GM23338 (cell line): ENCODE measurements at regions not wholly inside any gene's neighbourhood (a gene's known extent, or its start where the extent isn't known, plus 50 kb on each side); places are given as distances from the start of the nearest gene placed in this dataset.

Source experiments
- ATAC-seq: fragments of 200-7000 bp; cut with Tn5 transposase; 3 replicates; pipeline ENCODE4 v1.9.1; 2020
- DNase-seq: peaks from one replicate; pipeline ENCODE4 v3.0.0-alpha.2; 2015; ENCODE audit warnings: low spot score
- H2AFZ ChIP-seq: fragments of 200-600 bp; sonication (generic); 2 replicates; pipeline ENCODE4 v1.8.0; 2016; ENCODE audit warnings: antibody characterized with exemption, mild to moderate bottlenecking, moderate library complexity
- H3F3A ChIP-seq: fragments of 200-600 bp; sonication (generic); replicated peaks from 2 replicates; pipeline ENCODE4 v1.8.0; 2017; ENCODE audit warnings: antibody characterized with exemption, mixed run types, low read depth
- H3K27ac ChIP-seq: fragments of 200-600 bp; sonication (generic); 2 replicates; pipeline ENCODE4 v1.6.1; 2016; ENCODE audit warnings: low read depth
- H3K27me3 ChIP-seq: fragments of 200-600 bp; sonication (generic); 2 replicates; pipeline ENCODE4 v1.8.0; 2016; ENCODE audit warnings: mild to moderate bottlenecking, mixed run types, moderate library complexity; ENCODE audit not compliant: insufficient read depth
- H3K36me3 ChIP-seq: fragments of 200-600 bp; sonication (generic); 2 replicates; pipeline ENCODE4 v1.8.0; 2016; ENCODE audit warnings: mild to moderate bottlenecking; ENCODE audit not compliant: insufficient read depth
- H3K4me1 ChIP-seq: fragments of 200-600 bp; sonication (generic); 2 replicates; pipeline ENCODE4 v1.8.0; 2016; ENCODE audit warnings: mild to moderate bottlenecking, moderate library complexity; ENCODE audit not compliant: insufficient read depth
- H3K4me2 ChIP-seq: fragments of 200-600 bp; sonication (generic); 2 replicates; pipeline ENCODE4 v1.7.1; 2017; ENCODE audit warnings: mixed run types
- H3K4me3 ChIP-seq: fragments of 200-600 bp; sonication (generic); 2 replicates; pipeline ENCODE4 v1.6.1; 2016; ENCODE audit warnings: mixed run types
- H3K79me2 ChIP-seq: fragments of 200-600 bp; sonication (generic); replicated peaks from 2 replicates; pipeline ENCODE4 v1.8.0; 2017; ENCODE audit warnings: mild to moderate bottlenecking; ENCODE audit not compliant: insufficient read depth
- H3K9me2 ChIP-seq: fragments of 200-600 bp; sonication (generic); 2 replicates; pipeline ENCODE4 v1.8.0; 2017; ENCODE audit not compliant: insufficient read depth
- H4K20me1 ChIP-seq: fragments of 200-600 bp; sonication (generic); replicated peaks from 2 replicates; pipeline ENCODE4 v1.8.0; 2017; ENCODE audit warnings: mild to moderate bottlenecking; ENCODE audit not compliant: insufficient read depth
- H3K27ac Mint-ChIP-seq: 2 replicates; pipeline ENCODE4 v1.8.0; 2020; ENCODE audit warnings: inconsistent platforms, mild to moderate bottlenecking, moderate library complexity, mixed read lengths
- H3K27me3 Mint-ChIP-seq: 3 replicates; pipeline ENCODE4 v1.8.0; 2022; ENCODE audit warnings: low read depth, mild to moderate bottlenecking, moderate library complexity, mixed read lengths, inconsistent platforms; ENCODE audit not compliant: insufficient read depth, poor library complexity
- H3K36me3 Mint-ChIP-seq: 3 replicates; pipeline ENCODE4 v1.8.0; 2021; ENCODE audit warnings: low read depth, mild to moderate bottlenecking, inconsistent platforms, moderate library complexity, mixed read lengths
- H3K4me1 Mint-ChIP-seq: 3 replicates; pipeline ENCODE4 v1.8.0; 2020; ENCODE audit warnings: mild to moderate bottlenecking, inconsistent platforms, mixed read lengths
- H3K4me3 Mint-ChIP-seq: 3 replicates; pipeline ENCODE4 v1.8.0; 2021; ENCODE audit warnings: moderate library complexity, mild to moderate bottlenecking, inconsistent platforms, mixed read lengths
- H3K9me3 Mint-ChIP-seq: 3 replicates; pipeline ENCODE4 v1.8.0; 2020; ENCODE audit warnings: moderate library complexity, mild to moderate bottlenecking, inconsistent platforms, mixed read lengths
- CREB1 ChIP-seq: fragments of 250-450 bp; sonication (Bioruptor Pico); IDR thresholded peaks from 2 replicates; pipeline ENCODE4 v1.5.0; 2020; ENCODE audit warnings: low read depth, mild to moderate bottlenecking, moderate library complexity
- EZH2 ChIP-seq: fragments of 200-600 bp; sonication (generic); IDR thresholded peaks from one replicate; pipeline ENCODE4 v1.8.0; 2017; ENCODE audit warnings: antibody characterized with exemption, mild to moderate bottlenecking, low read depth; ENCODE audit not compliant: unreplicated experiment
- EZH2phosphoT487 ChIP-seq: fragments of 200-600 bp; sonication (generic); IDR thresholded peaks from one replicate; pipeline ENCODE4 v1.8.1; 2018; ENCODE audit warnings: antibody characterized with exemption; ENCODE audit not compliant: unreplicated experiment
- JUNB ChIP-seq: IDR thresholded peaks from one replicate; pipeline ENCODE4 v1.6.1; 2016; ENCODE audit warnings: antibody characterized with exemption; ENCODE audit not compliant: unreplicated experiment
- NANOG ChIP-seq: IDR thresholded peaks from 2 replicates; pipeline ENCODE4 v1.6.1; 2016; ENCODE audit warnings: antibody characterized with exemption, borderline replicate concordance
- POLR2AphosphoS5 ChIP-seq: IDR thresholded peaks from 2 replicates; pipeline ENCODE4 v1.6.1; 2016; ENCODE audit warnings: antibody characterized with exemption, low read depth
- STAT1 ChIP-seq: IDR thresholded peaks from one replicate; pipeline ENCODE4 v1.6.1; 2016; ENCODE audit warnings: antibody characterized with exemption; ENCODE audit not compliant: unreplicated experiment
- ZNF114 ChIP-seq: fragments of 250-450 bp; sonication (Bioruptor Pico); IDR thresholded peaks from 2 replicates; pipeline ENCODE4 v1.5.0; 2020; ENCODE audit warnings: mild to moderate bottlenecking, moderate library complexity
- ZNF331 ChIP-seq: fragments of 250-450 bp; sonication (Bioruptor Pico); IDR thresholded peaks from 2 replicates; pipeline ENCODE4 v1.5.0; 2020; ENCODE audit warnings: low read depth, mild to moderate bottlenecking, moderate library complexity
- TF ChIP-seq, protein P1 (sequence below): fragments of 250-450 bp; sonication (Bioruptor Pico); IDR thresholded peaks from 2 replicates; pipeline ENCODE4 v1.5.0; 2020; ENCODE audit warnings: mild to moderate bottlenecking, moderate library complexity
- TF ChIP-seq, protein P2 (sequence below): IDR thresholded peaks from one replicate; pipeline ENCODE4 v1.6.1; 2018; ENCODE audit warnings: antibody characterized with exemption; ENCODE audit not compliant: unreplicated experiment
- TF ChIP-seq, protein P3 (sequence below), 2 experiments: fragments of 200-600 bp in 1 of 2; sonication (generic) in 1 of 2; conservative IDR thresholded peaks; 2 replicates each; pipeline versions ENCODE4 v1.5.1 to v1.6.1; 2016 to 2017; ENCODE audit warnings: antibody characterized with exemption in 2 of 2, low read depth in 2 of 2, mild to moderate bottlenecking in 2 of 2, moderate library complexity in 1 of 2
- TF ChIP-seq, protein P4 (sequence below): IDR thresholded peaks from 2 replicates; pipeline ENCODE4 v1.6.1; 2016; ENCODE audit warnings: antibody characterized with exemption

DNA sequence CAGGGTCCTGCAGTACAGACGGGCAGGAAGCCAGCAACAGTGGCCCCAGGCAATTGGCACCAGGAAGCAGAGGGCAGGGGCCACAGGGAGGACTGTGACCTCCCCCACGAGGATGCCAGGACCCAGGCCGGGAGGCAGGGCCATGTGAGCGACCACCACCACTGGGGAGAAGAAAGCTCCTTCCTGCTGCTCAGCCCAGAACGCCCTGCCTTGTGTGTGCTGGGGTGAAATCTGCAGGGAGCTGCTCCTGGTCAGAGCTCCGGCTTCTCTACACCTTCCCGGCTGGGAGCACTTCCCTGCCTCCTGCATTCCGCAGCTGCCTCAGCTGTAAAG, 100.4 kb downstream of the HMX1 start:
- no peaks in the 10 kb centered on the region for H3K9me2 ChIP-seq
- peak; percentile 67 for ATAC-seq
- H3K27ac ChIP-seq, result no peak overlapping the region
- peaks cover 16% of the 10 kb centered on the region for H3K27me3 Mint-ChIP-seq
- H3K27me3 ChIP-seq, result no peaks in the 10 kb centered on the region
- H3K4me1 ChIP-seq, result no peaks in the 10 kb centered on the region
- no peaks in the 10 kb centered on the region for H3F3A ChIP-seq
- H3K4me3 ChIP-seq, result no peak overlapping the region
- peak; percentile 26 for DNase-seq
- no peak overlapping the region for H3K4me2 ChIP-seq
- H4K20me1 ChIP-seq, result no peaks in the 10 kb centered on the region
- no peaks in the 10 kb centered on the region for H3K36me3 ChIP-seq
- H2AFZ ChIP-seq, result peak overlapping the region; percentile 74; the same call in 1 of the 2 replicates
- no peak overlapping the region for H3K4me3 Mint-ChIP-seq
- no peak overlapping the region for H3K27ac Mint-ChIP-seq
- no peaks in the 10 kb centered on the region for H3K9me3 Mint-ChIP-seq
- TF ChIP-seq STAT1 (no peak), POLR2AphosphoS5 (no peak), ZNF114 (CRISPR knock-in tag) (no peak), JUNB (no peak), CREB1 (no peak), ZNF331 (CRISPR knock-in tag) (no peak), EZH2phosphoT487 (no peak), EZH2 (no peak), NANOG (no peak)
- TF ChIP-seq, protein P1, sequence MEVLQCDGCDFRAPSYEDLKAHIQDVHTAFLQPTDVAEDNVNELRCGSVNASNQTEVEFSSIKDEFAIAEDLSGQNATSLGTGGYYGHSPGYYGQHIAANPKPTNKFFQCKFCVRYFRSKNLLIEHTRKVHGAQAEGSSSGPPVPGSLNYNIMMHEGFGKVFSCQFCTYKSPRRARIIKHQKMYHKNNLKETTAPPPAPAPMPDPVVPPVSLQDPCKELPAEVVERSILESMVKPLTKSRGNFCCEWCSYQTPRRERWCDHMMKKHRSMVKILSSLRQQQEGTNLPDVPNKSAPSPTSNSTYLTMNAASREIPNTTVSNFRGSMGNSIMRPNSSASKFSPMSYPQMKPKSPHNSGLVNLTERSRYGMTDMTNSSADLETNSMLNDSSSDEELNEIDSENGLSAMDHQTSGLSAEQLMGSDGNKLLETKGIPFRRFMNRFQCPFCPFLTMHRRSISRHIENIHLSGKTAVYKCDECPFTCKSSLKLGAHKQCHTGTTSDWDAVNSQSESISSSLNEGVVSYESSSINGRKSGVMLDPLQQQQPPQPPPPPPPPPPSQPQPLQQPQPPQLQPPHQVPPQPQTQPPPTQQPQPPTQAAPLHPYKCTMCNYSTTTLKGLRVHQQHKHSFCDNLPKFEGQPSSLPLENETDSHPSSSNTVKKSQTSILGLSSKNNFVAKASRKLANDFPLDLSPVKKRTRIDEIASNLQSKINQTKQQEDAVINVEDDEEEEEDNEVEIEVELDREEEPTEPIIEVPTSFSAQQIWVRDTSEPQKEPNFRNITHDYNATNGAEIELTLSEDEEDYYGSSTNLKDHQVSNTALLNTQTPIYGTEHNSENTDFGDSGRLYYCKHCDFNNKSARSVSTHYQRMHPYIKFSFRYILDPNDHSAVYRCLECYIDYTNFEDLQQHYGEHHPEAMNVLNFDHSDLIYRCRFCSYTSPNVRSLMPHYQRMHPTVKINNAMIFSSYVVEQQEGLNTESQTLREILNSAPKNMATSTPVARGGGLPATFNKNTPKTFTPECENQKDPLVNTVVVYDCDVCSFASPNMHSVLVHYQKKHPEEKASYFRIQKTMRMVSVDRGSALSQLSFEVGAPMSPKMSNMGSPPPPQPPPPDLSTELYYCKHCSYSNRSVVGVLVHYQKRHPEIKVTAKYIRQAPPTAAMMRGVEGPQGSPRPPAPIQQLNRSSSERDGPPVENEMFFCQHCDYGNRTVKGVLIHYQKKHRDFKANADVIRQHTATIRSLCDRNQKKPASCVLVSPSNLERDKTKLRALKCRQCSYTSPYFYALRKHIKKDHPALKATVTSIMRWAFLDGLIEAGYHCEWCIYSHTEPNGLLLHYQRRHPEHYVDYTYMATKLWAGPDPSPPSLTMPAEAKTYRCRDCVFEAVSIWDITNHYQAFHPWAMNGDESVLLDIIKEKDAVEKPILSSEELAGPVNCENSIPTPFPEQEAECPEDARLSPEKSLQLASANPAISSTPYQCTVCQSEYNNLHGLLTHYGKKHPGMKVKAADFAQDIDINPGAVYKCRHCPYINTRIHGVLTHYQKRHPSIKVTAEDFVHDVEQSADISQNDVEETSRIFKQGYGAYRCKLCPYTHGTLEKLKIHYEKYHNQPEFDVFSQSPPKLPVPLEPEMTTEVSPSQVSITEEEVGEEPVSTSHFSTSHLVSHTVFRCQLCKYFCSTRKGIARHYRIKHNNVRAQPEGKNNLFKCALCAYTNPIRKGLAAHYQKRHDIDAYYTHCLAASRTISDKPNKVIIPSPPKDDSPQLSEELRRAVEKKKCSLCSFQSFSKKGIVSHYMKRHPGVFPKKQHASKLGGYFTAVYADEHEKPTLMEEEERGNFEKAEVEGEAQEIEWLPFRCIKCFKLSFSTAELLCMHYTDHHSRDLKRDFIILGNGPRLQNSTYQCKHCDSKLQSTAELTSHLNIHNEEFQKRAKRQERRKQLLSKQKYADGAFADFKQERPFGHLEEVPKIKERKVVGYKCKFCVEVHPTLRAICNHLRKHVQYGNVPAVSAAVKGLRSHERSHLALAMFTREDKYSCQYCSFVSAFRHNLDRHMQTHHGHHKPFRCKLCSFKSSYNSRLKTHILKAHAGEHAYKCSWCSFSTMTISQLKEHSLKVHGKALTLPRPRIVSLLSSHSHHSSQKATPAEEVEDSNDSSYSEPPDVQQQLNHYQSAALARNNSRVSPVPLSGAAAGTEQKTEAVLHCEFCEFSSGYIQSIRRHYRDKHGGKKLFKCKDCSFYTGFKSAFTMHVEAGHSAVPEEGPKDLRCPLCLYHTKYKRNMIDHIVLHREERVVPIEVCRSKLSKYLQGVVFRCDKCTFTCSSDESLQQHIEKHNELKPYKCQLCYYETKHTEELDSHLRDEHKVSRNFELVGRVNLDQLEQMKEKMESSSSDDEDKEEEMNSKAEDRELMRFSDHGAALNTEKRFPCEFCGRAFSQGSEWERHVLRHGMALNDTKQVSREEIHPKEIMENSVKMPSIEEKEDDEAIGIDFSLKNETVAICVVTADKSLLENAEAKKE, result no peak
- TF ChIP-seq, protein P2, sequence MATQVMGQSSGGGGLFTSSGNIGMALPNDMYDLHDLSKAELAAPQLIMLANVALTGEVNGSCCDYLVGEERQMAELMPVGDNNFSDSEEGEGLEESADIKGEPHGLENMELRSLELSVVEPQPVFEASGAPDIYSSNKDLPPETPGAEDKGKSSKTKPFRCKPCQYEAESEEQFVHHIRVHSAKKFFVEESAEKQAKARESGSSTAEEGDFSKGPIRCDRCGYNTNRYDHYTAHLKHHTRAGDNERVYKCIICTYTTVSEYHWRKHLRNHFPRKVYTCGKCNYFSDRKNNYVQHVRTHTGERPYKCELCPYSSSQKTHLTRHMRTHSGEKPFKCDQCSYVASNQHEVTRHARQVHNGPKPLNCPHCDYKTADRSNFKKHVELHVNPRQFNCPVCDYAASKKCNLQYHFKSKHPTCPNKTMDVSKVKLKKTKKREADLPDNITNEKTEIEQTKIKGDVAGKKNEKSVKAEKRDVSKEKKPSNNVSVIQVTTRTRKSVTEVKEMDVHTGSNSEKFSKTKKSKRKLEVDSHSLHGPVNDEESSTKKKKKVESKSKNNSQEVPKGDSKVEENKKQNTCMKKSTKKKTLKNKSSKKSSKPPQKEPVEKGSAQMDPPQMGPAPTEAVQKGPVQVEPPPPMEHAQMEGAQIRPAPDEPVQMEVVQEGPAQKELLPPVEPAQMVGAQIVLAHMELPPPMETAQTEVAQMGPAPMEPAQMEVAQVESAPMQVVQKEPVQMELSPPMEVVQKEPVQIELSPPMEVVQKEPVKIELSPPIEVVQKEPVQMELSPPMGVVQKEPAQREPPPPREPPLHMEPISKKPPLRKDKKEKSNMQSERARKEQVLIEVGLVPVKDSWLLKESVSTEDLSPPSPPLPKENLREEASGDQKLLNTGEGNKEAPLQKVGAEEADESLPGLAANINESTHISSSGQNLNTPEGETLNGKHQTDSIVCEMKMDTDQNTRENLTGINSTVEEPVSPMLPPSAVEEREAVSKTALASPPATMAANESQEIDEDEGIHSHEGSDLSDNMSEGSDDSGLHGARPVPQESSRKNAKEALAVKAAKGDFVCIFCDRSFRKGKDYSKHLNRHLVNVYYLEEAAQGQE, result no peak
- TF ChIP-seq, protein P3, sequence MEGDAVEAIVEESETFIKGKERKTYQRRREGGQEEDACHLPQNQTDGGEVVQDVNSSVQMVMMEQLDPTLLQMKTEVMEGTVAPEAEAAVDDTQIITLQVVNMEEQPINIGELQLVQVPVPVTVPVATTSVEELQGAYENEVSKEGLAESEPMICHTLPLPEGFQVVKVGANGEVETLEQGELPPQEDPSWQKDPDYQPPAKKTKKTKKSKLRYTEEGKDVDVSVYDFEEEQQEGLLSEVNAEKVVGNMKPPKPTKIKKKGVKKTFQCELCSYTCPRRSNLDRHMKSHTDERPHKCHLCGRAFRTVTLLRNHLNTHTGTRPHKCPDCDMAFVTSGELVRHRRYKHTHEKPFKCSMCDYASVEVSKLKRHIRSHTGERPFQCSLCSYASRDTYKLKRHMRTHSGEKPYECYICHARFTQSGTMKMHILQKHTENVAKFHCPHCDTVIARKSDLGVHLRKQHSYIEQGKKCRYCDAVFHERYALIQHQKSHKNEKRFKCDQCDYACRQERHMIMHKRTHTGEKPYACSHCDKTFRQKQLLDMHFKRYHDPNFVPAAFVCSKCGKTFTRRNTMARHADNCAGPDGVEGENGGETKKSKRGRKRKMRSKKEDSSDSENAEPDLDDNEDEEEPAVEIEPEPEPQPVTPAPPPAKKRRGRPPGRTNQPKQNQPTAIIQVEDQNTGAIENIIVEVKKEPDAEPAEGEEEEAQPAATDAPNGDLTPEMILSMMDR (conservative IDR thresholded peaks at IDR 0.05; ENCODE audit: low read depth in 2 of 2), result no peak
- TF ChIP-seq, protein P4, sequence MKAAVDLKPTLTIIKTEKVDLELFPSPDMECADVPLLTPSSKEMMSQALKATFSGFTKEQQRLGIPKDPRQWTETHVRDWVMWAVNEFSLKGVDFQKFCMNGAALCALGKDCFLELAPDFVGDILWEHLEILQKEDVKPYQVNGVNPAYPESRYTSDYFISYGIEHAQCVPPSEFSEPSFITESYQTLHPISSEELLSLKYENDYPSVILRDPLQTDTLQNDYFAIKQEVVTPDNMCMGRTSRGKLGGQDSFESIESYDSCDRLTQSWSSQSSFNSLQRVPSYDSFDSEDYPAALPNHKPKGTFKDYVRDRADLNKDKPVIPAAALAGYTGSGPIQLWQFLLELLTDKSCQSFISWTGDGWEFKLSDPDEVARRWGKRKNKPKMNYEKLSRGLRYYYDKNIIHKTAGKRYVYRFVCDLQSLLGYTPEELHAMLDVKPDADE, result no peak
- H3K4me1 Mint-ChIP-seq, result peaks cover 12% of the 10 kb centered on the region
- H3K36me3 Mint-ChIP-seq, result no peaks in the 10 kb centered on the region
- no peaks in the 10 kb centered on the region for H3K79me2 ChIP-seq
